HEK293 (cell line): ENCODE measurements at regions not wholly inside any gene's neighbourhood (a gene's known extent, or its start where the extent isn't known, plus 50 kb on each side); places are given as distances from the start of the nearest gene placed in this dataset.

ENCODE experiments used
- CTCF ChIA-PET: fragments of 350-600 bp; formaldehyde crosslinking; extraction: SDS; loops from one replicate; lab custom pipeline; 2021; ENCODE audit warnings: antibody characterized with exemption; lab: Yijun Ruan, JAX
- POLR2A ChIA-PET: fragments of 300-600 bp; formaldehyde crosslinking; extraction: SDS; loops from one replicate; lab custom pipeline; 2020; ENCODE audit warnings: antibody characterized with exemption, inconsistent platforms; lab: Yijun Ruan, JAX
- H3K27ac ChIP-seq: fragments of 200-500 bp; sonication (Bioruptor generic); 2 replicates; pipeline ENCODE4 v1.5.1; 2014; ENCODE audit warnings: low read depth, low read length, control low read depth, inconsistent platforms; ENCODE audit errors: extremely low read depth
- H3K36me3 ChIP-seq, 2 experiments: fragments of 200-500 bp in 1 of 2; sonication (Bioruptor generic) in 1 of 2; 1 replicate in 1 of 2; 2 replicates in 1 of 2; pipeline ENCODE4 v1.5.1; 2014 to 2017; ENCODE audit warnings: inconsistent platforms in 2 of 2, low read length in 2 of 2; ENCODE audit not compliant: control insufficient read depth in 2 of 2, insufficient read depth in 1 of 2
- H3K4me1 ChIP-seq: fragments of 200-500 bp; sonication (Bioruptor generic); 2 replicates; pipeline ENCODE4 v1.5.1; 2014; ENCODE audit warnings: mild to moderate bottlenecking, low read length, inconsistent platforms; ENCODE audit not compliant: control insufficient read depth, insufficient read depth
- H3K4me3 ChIP-seq: 2 replicates; pipeline ENCODE4 v1.5.1; 2011; ENCODE audit warnings: low read depth, mild to moderate bottlenecking, control low read depth, low read length, moderate library complexity
- H3K9me3 ChIP-seq: fragments of 200-500 bp; sonication (Bioruptor generic); 2 replicates; pipeline ENCODE4 v1.5.1; 2014; ENCODE audit warnings: low read depth, low read length, inconsistent platforms; ENCODE audit not compliant: control insufficient read depth, insufficient read depth
- ATF2 ChIP-seq: fragments of 450-650 bp; formaldehyde crosslinking; IDR thresholded peaks from 2 replicates; pipeline ENCODE4 v1.5.1; 2016; ENCODE audit warnings: missing biosample characterization, missing genetic modification characterization, low read depth
- EGR2 ChIP-seq: fragments of 450-650 bp; formaldehyde crosslinking; IDR thresholded peaks from 2 replicates; pipeline ENCODE4 v1.5.1; 2016; ENCODE audit warnings: low read depth, missing biosample characterization, missing genetic modification characterization
- GLI2 ChIP-seq: fragments of 450-650 bp; formaldehyde crosslinking; IDR thresholded peaks from 2 replicates; pipeline ENCODE4; 2017; ENCODE audit warnings: missing biosample characterization, missing genetic modification characterization, low read depth, borderline replicate concordance
- GLIS2 ChIP-seq: fragments of 450-650 bp; formaldehyde crosslinking; IDR thresholded peaks from 2 replicates; pipeline ENCODE4 v1.5.1; 2016; ENCODE audit warnings: missing biosample characterization, missing genetic modification characterization
- SP2 ChIP-seq: fragments of 450-650 bp; formaldehyde crosslinking; IDR thresholded peaks from 2 replicates; pipeline ENCODE4 v1.5.1; 2016; ENCODE audit warnings: missing biosample characterization, missing genetic modification characterization
- WT1 ChIP-seq: fragments of 450-650 bp; formaldehyde crosslinking; IDR thresholded peaks from 2 replicates; pipeline ENCODE4 v1.5.1; 2016; ENCODE audit warnings: missing biosample characterization, missing genetic modification characterization
- ZNF10 ChIP-seq: fragments of 450-650 bp; formaldehyde crosslinking; IDR thresholded peaks from 2 replicates; pipeline ENCODE4 v1.5.1; 2017; ENCODE audit warnings: missing biosample characterization, missing genetic modification characterization
- ZNF274 ChIP-seq, 2 experiments: fragments of 200-500 bp in 1 of 2; fragments of 450-650 bp in 1 of 2; sonication (Bioruptor generic) in 1 of 2; formaldehyde crosslinking in 1 of 2; IDR thresholded peaks; 2 replicates each; pipeline versions ENCODE4 v1.5.1 to v1.6.1; 2014 to 2016; ENCODE audit warnings: borderline replicate concordance in 1 of 2, inconsistent platforms in 1 of 2, low read length in 1 of 2, missing biosample characterization in 1 of 2, missing genetic modification characterization in 1 of 2
- ZNF335 ChIP-seq: fragments of 450-650 bp; formaldehyde crosslinking; conservative IDR thresholded peaks from 2 replicates; pipeline ENCODE4 v1.5.1; 2016; ENCODE audit warnings: missing biosample characterization, missing genetic modification characterization
- ZNF391 ChIP-seq: fragments of 450-650 bp; formaldehyde crosslinking; IDR thresholded peaks from 2 replicates; pipeline ENCODE4 v1.5.1; 2016; ENCODE audit warnings: low read depth, missing biosample characterization, missing genetic modification characterization, borderline replicate concordance
- ZNF548 ChIP-seq: fragments of 450-650 bp; formaldehyde crosslinking; IDR thresholded peaks from 2 replicates; pipeline ENCODE4 v1.5.1; 2016; ENCODE audit warnings: missing biosample characterization, missing genetic modification characterization
- ZNF621 ChIP-seq: fragments of 450-650 bp; formaldehyde crosslinking; IDR thresholded peaks from 2 replicates; pipeline ENCODE4 v1.5.1; 2017; ENCODE audit warnings: missing biosample characterization, missing genetic modification characterization
- ZNF624 ChIP-seq: fragments of 450-650 bp; formaldehyde crosslinking; IDR thresholded peaks from 2 replicates; pipeline ENCODE4 v1.5.1; 2017; ENCODE audit warnings: missing biosample characterization, missing genetic modification characterization
- ZNF664 ChIP-seq: fragments of 450-650 bp; formaldehyde crosslinking; IDR thresholded peaks from 2 replicates; pipeline ENCODE4 v1.5.1; 2016; ENCODE audit warnings: missing biosample characterization, missing genetic modification characterization
- TF ChIP-seq, protein P1 (sequence below): fragments of 450-650 bp; formaldehyde crosslinking; IDR thresholded peaks from 2 replicates; pipeline ENCODE4 v1.5.1; 2017; ENCODE audit warnings: missing biosample characterization, missing genetic modification characterization
- TF ChIP-seq, protein P2 (sequence below): fragments of 450-650 bp; formaldehyde crosslinking; IDR thresholded peaks from 2 replicates; pipeline ENCODE4 v1.5.1; 2016; ENCODE audit warnings: missing biosample characterization, missing genetic modification characterization
- TF ChIP-seq, protein P3 (sequence below): fragments of 450-650 bp; IDR thresholded peaks from 2 replicates; pipeline ENCODE4 v1.5.1; 2018; ENCODE audit warnings: missing biosample characterization, mild to moderate bottlenecking, missing genetic modification characterization
- TF ChIP-seq, protein P4 (sequence below): fragments of 450-650 bp; formaldehyde crosslinking; IDR thresholded peaks from 2 replicates; pipeline ENCODE4 v1.5.1; 2016; ENCODE audit warnings: missing biosample characterization, missing genetic modification characterization

GRCh38 chr12:90423965-90424364 is 531.0 kb downstream of the CCER1 start:
- no peak for TF ChIP-seq ZNF621 (tag by site-specific recombination)
- TF ChIP-seq ZNF391 (tag by site-specific recombination): no peak
- TF ChIP-seq, all 188 proteins: peak for 0
- ChIA-PET CTCF (interaction anchor here (0.7 kb wide), 3 partner anchors 67 to 1644 kb away, joined by 3 read pairs; partner anchors contain the start of gene POC1B), POLR2A (no interaction called here)
- Histone ChIP-seq H3K36me3 (no peaks in the 10 kb centered on the region), H3K9me3 (no peaks in the 10 kb centered on the region), H3K4me3 (no peak overlapping the region), H3K4me1 (no peaks in the 10 kb centered on the region), H3K27ac (no peak overlapping the region)

- Histone ChIP-seq H3K4me3 (no peak overlapping the region), H3K36me3 (no peaks in the 10 kb centered on the region), H3K4me1 (no peaks in the 10 kb centered on the region), H3K27ac (no peak overlapping the region), H3K9me3 (no peaks in the 10 kb centered on the region)
- TF ChIP-seq ZNF10 (tag by site-specific recombination) (no peak), ZNF335 (tag by site-specific recombination) (no peak), WT1 (tag by site-specific recombination) (no peak), GLI2 (tag by site-specific recombination) (no peak), ZNF548 (tag by site-specific recombination) (no peak), ZNF664 (tag by site-specific recombination) (no peak), GLIS2 (no peak), ZNF274 (IDR thresholded peaks at IDR 0.05; ENCODE audit: low read length) (no peak), ZNF274 (tag by site-specific recombination; IDR thresholded peaks at IDR 0.05; ENCODE audit: borderline replicate concordance) (no peak), EGR2 (tag by site-specific recombination) (no peak), ATF2 (tag by site-specific recombination) (no peak), ZNF624 (tag by site-specific recombination) (no peak), SP2 (tag by site-specific recombination) (no peak)
- TF ChIP-seq, protein P1, sequence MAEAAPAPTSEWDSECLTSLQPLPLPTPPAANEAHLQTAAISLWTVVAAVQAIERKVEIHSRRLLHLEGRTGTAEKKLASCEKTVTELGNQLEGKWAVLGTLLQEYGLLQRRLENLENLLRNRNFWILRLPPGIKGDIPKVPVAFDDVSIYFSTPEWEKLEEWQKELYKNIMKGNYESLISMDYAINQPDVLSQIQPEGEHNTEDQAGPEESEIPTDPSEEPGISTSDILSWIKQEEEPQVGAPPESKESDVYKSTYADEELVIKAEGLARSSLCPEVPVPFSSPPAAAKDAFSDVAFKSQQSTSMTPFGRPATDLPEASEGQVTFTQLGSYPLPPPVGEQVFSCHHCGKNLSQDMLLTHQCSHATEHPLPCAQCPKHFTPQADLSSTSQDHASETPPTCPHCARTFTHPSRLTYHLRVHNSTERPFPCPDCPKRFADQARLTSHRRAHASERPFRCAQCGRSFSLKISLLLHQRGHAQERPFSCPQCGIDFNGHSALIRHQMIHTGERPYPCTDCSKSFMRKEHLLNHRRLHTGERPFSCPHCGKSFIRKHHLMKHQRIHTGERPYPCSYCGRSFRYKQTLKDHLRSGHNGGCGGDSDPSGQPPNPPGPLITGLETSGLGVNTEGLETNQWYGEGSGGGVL: no peak
- TF ChIP-seq, protein P2, sequence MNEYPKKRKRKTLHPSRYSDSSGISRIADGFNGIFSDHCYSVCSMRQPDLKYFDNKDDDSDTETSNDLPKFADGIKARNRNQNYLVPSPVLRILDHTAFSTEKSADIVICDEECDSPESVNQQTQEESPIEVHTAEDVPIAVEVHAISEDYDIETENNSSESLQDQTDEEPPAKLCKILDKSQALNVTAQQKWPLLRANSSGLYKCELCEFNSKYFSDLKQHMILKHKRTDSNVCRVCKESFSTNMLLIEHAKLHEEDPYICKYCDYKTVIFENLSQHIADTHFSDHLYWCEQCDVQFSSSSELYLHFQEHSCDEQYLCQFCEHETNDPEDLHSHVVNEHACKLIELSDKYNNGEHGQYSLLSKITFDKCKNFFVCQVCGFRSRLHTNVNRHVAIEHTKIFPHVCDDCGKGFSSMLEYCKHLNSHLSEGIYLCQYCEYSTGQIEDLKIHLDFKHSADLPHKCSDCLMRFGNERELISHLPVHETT (tag by site-specific recombination): no peak
- TF ChIP-seq, protein P3, sequence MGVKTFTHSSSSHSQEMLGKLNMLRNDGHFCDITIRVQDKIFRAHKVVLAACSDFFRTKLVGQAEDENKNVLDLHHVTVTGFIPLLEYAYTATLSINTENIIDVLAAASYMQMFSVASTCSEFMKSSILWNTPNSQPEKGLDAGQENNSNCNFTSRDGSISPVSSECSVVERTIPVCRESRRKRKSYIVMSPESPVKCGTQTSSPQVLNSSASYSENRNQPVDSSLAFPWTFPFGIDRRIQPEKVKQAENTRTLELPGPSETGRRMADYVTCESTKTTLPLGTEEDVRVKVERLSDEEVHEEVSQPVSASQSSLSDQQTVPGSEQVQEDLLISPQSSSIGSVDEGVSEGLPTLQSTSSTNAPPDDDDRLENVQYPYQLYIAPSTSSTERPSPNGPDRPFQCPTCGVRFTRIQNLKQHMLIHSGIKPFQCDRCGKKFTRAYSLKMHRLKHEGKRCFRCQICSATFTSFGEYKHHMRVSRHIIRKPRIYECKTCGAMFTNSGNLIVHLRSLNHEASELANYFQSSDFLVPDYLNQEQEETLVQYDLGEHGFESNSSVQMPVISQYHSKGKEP (tag by site-specific recombination): no peak
- TF ChIP-seq, protein P4, sequence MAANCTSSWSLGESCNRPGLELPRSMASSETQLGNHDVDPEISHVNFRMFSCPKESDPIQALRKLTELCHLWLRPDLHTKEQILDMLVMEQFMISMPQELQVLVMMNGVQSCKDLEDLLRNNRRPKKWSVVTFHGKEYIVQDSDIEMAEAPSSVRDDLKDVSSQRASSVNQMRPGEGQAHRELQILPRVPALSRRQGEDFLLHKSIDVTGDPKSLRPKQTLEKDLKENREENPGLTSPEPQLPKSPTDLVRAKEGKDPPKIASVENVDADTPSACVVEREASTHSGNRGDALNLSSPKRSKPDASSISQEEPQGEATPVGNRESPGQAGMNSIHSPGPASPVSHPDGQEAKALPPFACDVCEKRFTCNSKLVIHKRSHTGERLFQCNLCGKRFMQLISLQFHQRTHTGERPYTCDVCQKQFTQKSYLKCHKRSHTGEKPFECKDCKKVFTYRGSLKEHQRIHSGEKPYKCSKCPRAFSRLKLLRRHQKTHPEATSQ: no peak
- ChIA-PET POLR2A (no interaction called here), CTCF (no interaction called here)
Measured at GRCh38 chr12:90410962-90411361, 544.0 kb downstream of the CCER1 start.
